ENCODE measurements at regions not wholly inside any gene's neighbourhood (a gene's known extent, or its start where the extent isn't known, plus 50 kb on each side); places are given as distances from the start of the nearest gene placed in this dataset.

DNA sequence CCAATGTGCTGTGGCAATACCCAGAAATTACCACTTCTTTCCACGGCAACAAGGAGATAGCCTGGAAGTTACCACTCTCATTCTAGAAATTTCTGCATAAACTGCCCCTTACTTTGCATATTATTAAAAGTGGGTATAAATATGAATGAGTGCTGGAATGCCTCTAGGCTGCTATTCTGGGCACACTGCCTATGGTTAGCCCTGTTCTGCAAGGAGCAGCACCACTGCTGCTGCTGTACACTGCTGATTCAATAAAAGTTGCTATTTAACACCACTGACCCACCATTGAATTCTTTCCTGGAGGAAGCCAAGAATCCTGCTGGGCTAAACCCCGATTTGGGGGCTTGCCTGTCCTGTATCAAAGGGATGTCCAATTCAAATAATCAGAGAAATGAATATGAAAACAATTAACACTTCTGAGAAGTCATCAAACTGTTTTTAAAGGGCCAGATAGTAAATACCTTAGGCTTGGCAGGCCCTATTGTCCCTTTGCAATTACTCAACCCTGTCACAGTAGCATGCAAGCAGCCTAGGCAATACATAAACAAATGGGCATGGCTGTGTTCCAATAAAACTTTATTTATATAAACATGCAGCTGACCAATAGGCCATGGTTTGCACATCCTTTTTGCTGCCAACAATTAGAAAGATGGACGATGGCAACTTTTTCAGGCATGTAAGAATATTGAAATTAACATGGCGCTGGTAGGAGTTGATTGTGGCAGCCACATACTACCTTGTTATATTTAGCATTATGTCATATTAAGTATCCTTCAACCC lies 369.4 kb upstream of the B3GALT2 start:
- DNase-seq (ENCODE audit: low read depth): no peak

DNA sequence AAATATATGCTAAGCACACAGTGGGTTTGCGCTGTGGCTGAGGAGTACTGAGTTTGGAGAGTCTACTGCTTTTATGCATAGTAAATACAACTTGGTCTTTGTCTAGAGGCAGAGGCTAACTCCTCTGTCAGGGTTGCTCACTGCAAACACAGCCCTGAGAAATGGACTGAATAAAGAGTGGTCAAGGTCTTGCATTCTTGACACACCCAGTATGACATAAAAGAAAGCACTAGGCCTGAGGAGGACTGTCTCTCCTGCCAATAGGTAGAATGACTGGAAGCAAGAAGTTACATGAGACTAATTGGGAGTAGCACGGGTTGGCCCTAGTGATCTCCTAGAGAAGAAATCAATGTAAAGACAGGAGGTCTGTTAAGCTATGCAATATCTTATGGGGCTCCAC lies 367.2 kb upstream of the B3GALT2 start:
- no peak for DNase-seq (ENCODE audit: low read depth)

DNA sequence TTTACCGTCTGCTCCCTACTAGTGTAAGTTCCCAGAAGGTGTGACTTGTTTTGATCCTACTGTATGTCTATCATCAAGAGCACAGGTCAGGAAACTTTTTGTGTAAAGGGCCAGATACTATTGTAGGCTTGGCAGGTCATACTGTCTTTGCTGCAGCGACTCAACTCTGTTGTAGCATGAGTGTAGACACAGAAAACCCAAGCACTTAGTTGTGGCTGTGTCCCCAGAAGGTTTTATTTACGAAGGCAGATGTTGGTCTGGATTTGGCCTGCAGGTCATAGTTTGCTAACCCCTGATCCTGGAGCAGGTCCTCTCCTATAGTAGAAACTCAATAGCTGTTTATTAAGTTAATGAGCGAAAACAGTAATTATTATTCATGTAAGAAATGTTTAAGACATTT lies 365.9 kb upstream of the B3GALT2 start:
- no peak for DNase-seq (ENCODE audit: low read depth)

DNA sequence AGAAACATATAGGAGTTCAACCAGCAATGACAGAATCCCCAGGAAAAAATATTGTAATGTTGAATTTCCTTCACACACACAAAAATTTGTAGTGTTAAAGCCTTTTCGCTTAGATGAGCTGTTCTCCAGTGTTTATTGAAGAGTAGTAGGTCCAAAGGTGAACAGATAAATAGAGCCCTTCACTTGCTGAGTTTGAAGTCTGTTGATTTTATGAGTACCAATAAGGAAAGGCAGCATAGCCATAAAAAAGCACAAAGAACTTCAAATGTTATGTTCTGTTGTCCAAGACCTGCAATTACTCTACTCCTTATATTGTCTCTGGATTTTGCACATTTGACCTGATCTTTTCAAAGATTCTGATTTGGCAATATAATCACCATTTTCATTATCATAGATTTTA lies 362.7 kb upstream of the B3GALT2 start:
- DNase-seq (ENCODE audit: low read depth): no peak

DNA sequence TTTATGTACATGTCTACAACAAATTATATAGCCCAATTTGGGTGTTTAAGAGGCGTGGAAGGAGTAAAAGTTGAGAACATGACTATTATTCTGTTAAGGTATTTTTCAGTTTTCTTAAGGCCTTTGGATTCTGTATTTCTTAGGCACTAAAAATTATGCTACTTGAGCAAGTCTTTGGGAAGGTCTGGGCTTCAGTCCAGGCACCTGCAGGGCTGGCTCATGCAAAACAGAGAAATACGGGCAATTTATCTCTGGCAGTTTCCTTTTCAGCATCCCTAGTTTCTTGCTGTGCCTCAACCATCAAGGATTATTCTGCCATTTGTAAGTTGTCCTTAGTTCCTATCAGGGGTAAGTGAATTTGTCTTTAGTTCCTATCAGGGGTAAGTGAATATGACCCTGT lies 358.8 kb upstream of the B3GALT2 start:
- DNase-seq (ENCODE audit: low read depth): no peak

DNA sequence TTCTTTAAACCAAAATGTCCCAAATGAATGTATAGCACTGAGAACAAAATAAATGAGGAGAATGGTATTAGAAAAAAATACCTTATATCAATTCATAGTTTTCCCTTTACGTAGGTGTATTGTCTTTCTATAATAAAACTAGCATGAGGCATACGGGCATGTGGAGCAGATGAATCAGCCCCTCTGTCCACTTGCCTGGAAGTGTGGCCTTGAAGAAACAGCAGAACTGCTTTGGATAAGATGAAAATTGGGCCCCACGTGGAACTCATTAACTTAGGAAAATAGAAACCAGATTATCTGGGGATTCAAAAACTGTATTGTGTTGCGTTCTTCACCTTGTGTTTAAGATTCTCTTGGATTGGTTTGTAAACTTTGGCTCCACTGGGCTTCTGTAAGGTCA lies 356.8 kb upstream of the B3GALT2 start:
- DNase-seq (ENCODE audit: low read depth): no peak

DNA sequence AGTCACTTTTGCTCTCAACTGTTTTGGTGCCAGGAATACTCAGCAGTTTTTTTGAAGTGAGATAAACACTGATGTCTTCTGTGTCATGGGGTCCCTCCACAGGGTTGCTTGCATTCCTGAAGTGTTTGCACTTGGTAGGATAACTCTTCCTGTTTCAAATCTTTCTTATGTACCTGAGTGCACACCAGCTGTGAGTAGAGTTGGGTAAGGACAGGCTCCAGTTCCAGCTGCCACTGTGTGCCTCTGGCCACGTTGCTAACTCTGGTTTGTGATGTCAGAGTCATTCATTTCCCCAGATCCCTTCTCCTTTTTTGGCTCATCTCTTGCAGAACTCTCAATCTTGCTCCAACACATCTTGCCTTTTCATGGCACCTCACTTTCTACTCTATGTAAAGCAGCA lies 356.3 kb upstream of the B3GALT2 start:
- DNase-seq (ENCODE audit: low read depth): no peak

DNA sequence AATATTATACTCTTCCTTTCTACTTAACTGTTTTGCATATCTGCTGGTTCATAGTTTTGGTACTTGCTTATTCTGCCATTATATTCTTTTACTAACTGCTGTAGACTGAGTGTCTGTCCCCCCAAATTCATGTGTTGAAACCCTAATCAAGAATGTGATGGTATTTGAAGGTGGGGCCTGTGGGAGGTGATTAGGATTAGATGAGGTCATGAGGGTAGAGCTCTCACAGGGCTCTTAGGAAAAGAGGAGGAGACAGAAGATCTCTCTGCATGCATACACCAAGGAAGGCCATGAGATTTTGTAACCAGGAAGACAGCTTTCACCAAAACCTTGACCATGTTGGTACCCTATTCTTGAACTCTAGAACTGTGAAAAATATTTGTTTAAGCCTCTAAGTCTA lies 354.1 kb upstream of the B3GALT2 start:
- no peak for DNase-seq (ENCODE audit: low read depth)

DNA sequence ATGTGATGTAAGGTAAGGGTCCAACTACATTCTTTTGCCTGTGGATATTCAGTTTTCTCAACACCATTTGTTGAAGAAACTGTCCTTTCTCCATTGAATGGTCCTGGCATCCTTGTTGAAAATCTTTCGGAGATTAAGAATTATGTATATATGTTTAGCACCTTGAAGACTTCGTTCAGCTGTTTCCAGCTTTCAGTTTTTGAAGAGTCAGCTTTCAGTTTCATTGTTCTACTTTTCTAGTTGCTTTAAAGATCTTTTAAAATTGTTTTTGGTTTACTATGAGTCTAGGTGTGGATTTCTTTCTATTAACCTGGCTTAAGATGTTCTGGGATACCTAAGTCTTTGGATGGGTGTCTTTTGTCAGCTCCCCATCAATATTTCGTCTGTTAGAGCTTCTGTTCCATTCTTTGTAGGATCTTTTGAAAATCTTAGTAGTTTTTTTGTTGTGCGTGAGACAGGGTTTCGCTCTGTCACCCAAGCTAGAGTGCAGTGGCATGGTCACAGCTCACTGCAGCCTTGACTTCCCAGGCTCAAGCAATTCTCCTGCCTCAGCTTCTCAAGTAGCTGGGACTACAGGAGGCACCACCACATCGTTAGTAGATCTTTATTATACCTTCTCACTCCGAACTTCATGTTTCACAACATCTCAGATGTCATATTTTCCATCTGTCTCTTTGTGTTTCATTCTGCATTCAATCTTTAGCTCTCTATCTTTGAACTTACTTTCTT lies 353.5 kb upstream of the B3GALT2 start:
- no peak for DNase-seq (ENCODE audit: low read depth)

DNA sequence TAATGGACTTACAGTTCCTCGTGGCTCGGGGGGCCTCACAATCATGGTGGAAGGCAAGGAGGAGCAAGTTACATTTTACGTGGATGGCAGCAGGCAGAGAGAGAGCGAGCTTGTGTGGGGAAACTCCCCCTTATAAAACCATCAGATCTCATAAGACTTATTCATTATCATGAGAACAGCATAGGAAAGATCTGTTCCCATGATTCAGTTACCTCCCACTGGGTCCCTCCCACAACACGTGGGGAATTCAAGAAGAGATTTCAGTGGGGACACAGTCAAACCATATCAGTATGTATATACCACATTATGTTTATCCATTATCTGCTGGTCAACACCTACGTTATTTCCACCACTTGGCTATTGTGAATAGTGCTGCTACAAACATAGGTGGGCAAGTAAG lies 352.3 kb upstream of the B3GALT2 start:
- no peak for DNase-seq (ENCODE audit: low read depth)

DNA sequence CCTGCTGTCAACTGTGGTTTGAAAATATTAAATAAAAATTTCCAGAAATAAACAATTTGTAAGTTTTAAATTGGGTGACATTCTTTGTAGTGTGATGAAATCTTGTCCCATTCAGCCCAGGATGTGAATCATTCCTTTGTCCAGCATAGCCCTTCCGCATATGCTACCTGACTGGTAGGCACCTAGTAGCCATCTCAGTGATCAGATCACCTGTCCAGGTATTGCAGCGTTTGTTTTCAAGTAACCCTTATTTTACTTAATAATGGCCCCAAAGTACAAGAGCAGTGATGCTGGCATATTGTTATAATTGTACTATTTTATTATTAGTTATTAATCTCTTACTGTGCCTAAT lies 351.6 kb upstream of the B3GALT2 start:
- DNase-seq (ENCODE audit: low read depth): no peak

DNA sequence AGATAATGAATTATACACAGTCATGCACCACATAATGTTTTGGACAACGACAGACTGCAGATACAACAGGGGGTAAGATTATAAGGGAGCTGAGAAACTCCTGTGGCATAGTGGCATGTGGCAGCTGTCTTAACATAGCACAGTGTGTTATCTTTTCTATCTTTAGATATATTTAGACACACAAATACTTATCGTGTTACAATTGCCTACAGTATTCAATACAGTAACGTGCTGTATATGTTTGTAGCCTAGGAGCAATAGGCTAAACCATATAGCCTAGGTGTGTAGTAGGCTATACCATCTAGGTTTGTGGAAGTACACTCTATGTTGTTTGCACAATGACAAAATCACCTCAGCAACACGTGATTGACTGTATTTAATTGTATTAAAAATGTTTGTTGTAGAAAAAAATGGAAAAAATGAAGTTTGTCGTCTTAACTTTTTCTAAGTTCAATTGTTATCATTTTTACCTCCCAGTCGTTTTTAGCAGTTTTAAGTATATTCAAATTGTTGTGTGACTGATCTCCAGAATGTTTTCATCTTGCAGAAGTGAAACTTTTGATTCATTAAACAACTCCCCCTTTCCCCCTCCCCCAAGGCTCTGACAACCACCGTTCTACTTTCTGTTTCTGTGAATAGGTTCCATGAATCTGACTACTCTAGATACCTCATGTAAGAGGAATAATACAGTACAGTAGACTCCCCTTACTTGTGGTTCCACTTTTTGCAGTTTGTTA lies 351.0 kb upstream of the B3GALT2 start:
- DNase-seq (ENCODE audit: low read depth): no peak

DNA sequence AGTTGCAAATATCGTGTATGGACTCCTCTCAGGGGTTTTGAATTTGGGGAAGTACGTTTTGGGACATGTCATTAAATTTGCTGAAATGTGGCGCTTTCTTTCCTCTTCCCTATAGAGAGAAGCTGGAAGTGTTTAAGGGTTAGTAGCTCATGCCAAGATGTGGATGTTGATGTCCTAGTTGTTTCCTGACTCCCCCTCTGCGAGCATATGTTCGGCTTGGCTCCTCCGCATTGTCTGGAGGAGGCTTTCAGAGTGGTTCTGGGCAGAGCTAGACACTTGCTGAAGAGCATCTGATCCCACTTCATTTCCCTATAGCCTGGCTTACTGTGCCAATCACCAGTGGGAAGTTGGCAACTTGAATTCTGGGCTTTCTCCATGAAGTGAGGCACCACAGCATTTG lies 347.4 kb upstream of the B3GALT2 start:
- no peak for DNase-seq (ENCODE audit: low read depth)

DNA sequence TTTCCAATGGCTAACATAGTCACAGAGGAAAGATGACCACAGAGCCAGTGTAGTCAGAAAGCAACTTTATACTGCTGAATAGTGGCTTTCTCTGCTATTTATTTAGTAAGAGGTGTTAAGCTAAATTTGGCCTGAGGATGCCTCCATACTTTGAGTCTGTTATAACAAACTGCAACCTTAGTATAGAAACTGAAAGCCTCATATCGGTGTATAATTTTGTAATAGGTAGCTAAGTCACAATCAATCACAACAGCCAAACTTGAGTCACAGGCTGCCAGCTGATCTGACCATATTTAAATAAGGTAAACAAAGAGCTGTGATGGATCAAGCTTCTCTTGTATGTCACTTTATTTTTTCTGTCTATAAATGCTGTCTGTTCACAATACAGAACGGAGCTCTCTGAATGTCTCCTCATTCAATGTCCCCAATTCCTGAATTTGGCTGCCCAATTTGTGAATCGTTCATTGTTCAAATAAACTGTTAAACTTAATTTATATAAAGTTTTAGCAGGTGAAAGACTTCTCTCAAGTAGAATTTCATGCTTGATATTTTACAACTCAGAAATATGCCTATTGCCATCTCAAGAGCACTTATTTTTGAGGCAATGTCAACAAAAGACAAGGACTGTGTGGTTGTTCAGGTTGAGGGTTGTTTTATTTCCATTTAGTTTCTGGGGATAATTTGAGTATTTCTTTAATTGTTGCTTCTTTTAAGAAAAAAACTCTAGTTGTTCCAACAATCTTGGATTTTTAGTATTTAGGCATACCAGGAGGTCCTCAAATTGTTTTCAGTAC lies 339.7 kb upstream of the B3GALT2 start:
- no peak for DNase-seq (ENCODE audit: low read depth)

DNA sequence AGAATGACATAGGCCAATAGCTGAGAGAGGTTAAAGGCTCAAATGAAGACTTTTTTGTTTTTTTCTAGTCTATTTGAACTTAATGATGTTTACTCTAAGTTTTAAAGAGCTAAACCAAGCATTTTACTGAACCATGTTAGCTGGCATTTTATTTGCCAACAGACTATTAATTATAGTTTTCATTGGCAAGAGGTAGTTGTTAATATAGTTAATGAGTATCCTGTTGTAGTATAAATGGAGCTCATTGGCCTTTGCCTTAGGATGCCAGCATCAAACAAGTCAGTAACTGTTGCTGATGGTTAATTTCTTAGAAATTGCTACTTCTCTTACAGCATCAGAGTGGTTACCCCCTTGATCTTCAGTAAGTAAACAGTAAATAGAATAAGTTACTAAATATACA lies 339.0 kb upstream of the B3GALT2 start:
- no peak for DNase-seq (ENCODE audit: low read depth)

DNA sequence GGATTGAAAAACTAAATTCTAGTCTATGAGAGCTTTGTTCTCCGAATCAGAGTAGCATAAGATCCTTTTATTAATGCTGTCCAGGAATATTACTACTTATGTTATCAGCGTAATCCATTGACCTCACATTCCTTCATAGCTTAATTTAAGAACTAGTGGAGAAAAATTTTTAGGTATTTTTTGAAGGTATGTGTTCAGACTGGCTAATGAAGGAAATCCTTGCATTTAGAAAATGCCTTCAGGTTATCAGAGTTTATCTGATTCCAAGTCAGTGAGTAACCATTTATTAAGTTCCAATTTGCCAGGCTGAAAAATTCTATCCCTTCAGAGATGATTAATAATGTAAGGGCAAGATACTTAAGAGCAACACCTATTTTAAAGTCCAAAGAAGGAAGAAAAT lies 338.2 kb upstream of the B3GALT2 start:
- no peak for DNase-seq (ENCODE audit: low read depth)

DNA sequence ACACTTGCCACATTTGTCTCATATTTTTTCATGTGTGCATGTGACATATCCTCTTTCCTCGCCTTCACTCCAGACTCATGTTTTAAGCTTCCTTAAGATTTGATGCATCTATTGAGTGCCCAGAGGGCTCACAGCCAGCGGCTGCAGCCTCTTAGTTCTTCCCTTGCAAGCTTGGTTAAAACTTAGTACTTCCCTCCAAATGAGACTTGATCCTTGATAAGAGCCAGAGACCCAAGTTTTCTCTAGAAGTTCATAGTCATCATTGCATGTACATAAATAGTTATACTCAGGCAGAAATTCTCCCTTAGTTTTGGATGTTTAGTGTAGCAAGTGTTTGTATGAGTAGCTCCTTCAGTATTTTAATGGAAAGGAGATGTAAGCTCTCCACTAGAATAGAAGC lies 337.6 kb upstream of the B3GALT2 start:
- no peak for DNase-seq (ENCODE audit: low read depth)

DNA sequence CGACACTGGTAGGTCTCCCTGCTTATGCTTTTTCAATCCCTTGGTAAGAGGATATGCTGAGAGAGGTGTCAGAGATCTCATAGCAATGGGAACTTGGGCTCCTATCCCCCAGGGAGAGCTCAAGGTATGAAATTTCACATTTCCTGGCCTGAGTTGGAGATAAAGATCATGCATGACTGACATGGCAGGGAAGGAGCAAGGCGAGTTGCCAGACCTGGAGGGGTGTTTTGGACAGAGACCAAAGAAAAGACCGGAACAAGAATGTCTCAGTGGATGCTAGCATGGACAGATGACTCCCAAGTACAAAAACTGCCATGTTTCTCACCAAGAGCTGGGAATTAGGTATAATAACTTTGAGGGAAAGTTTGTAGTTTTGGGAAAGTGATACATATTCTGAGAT lies 334.1 kb upstream of the B3GALT2 start:
- no peak for DNase-seq (ENCODE audit: low read depth)

DNA sequence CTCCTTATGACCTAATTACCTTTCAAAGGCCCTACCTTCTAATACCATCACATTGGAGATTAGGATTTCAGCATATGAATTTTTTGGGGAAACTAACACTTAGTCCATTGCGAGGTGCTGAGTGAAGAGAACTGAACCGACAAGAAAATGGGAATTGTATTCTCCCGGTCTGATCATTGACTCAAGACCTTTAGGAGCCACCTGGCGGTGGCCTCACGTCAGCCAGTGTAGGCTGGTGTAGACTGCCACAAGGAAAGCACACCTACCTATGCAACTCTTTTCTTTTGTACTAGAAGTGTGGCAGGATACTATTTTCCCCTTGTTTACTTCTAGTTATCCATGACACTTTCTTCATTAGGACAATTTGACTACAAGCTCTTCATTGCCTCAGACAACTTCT lies 333.5 kb upstream of the B3GALT2 start:
- DNase-seq (ENCODE audit: low read depth): peak; percentile 1

DNA sequence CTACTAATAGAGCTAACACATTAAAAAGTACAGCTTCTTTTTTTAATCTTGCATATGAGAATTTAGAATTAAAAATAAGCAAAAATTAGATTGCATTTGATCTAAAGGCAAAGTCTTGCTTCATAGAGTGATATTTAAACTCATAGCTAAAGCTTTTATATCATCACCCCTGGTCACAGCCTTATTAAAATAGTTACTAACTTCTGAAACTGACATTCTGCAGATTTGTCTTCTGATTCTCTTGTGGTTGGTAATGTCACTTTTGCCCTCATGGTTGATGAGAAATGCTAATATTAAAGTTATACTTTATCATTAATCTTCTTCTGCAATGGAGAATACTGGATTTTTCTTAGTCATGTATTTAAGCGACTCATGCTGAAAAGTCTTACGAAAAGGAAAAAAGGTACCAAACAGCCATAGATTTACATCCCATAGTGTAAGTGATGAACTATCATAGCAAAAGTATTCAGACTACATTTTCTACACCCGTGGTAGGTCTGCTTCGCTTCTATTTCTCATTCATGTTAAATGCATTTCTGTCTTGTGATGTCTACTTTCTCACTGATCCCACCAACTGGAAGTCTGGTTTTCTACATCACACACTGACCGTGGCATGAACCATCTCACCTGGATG lies 330.5 kb upstream of the B3GALT2 start:
- DNase-seq (ENCODE audit: low read depth): no peak

DNA sequence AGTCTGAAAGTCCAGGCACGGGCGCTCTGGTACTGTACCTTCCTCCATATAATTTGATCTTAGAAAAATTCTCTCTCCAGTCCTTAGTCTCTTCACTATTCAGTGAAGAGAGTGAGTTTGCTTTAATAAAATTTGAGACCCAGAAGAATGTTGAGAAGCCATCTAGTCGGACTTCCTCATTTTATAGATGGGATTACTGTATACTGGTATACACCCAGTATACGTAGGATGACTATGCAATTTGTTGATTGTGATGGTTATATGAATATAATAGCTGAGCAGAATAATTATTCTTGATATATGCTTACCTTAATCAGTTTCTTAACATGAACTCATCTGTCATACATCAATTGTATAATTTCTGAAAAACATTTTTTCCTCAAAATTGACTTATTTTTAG lies 328.0 kb upstream of the B3GALT2 start:
- no peak for DNase-seq (ENCODE audit: low read depth)

DNA sequence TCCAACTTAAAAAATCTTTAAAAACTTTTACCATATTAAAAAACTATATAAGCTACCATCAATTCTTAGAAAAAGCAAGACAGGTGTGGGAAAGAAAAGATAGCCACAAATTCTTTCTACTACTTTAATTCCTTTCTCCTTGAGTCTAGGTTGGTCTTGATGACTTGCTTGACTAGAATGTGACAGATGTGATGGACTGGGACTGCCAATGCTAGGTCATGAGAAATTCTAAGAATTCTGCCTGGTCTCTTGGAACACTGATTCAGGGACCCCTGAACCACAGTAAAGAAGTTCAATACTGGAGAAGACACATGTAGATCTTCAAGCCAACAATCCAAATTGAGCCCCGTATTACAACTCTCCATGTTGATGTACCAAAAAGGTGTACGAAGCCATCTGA lies 326.6 kb upstream of the B3GALT2 start:
- no peak for DNase-seq (ENCODE audit: low read depth)
